CD4-positive, alpha-beta memory T cell (primary cell): ENCODE measurements at regions not wholly inside any gene's neighbourhood (a gene's known extent, or its start where the extent isn't known, plus 50 kb on each side); places are given as distances from the start of the nearest gene placed in this dataset.

Experiments
- CTCF ChIA-PET: fragments of 350-600 bp; sonication (Branson Sonifier 250); formaldehyde crosslinking; loops from one replicate; lab custom pipeline; 2021; ENCODE audit warnings: inconsistent platforms; ENCODE audit not compliant: partially characterized antibody; lab: Charles Lee
- POLR2A ChIA-PET: fragments of 350-600 bp; sonication (Branson Sonifier 250); formaldehyde crosslinking; loops from one replicate; lab custom pipeline; 2021; ENCODE audit not compliant: partially characterized antibody; lab: Charles Lee
- DNase-seq, 5 donors: peaks; one replicate each; pipeline versions ENCODE4 v3.0.0 to v3.0.0-alpha.2; 2020 to 2022; ENCODE audit warnings: mixed read lengths in 1 of 5
- H3K27ac ChIP-seq: one replicate; pipeline ENCODE4 v1.7.0; 2013; ENCODE audit warnings: low read depth, low read length
- H3K27me3 ChIP-seq: 2 replicates; pipeline ENCODE4 v1.7.0; 2013; ENCODE audit warnings: mild to moderate bottlenecking, low read length, moderate library complexity; ENCODE audit not compliant: insufficient read depth
- H3K36me3 ChIP-seq: 2 replicates; pipeline ENCODE4 v1.7.0; 2013; ENCODE audit warnings: mild to moderate bottlenecking, low read length, moderate library complexity; ENCODE audit not compliant: insufficient read depth
- H3K4me1 ChIP-seq: 2 replicates; pipeline ENCODE4 v1.7.0; 2013; ENCODE audit warnings: mild to moderate bottlenecking, low read length, moderate library complexity; ENCODE audit not compliant: insufficient read depth
- H3K4me3 ChIP-seq, 2 donors: one replicate each; pipeline ENCODE4 v1.7.0; 2013; ENCODE audit warnings: low read length in 2 of 2, mild to moderate bottlenecking in 1 of 2
- H3K9me3 ChIP-seq, 2 donors: one replicate each; pipeline ENCODE4 v1.7.0; 2013; ENCODE audit warnings: low read length in 2 of 2, control low read depth in 1 of 2; ENCODE audit not compliant: control insufficient read depth in 1 of 2
- H3K27ac Mint-ChIP-seq, 7 donors: one replicate each; pipeline ENCODE4 v1.8.0; 2020 to 2021; ENCODE audit warnings: mixed read lengths in 7 of 7, mild to moderate bottlenecking in 6 of 7, inconsistent platforms in 3 of 7, moderate library complexity in 3 of 7
- H3K27me3 Mint-ChIP-seq, 2 donors: one replicate each; pipeline ENCODE4 v1.8.0; 2020 to 2021; ENCODE audit warnings: mixed read lengths in 2 of 2
- H3K36me3 Mint-ChIP-seq, 2 donors: one replicate each; pipeline ENCODE4 v1.8.0; 2020 to 2021; ENCODE audit warnings: mixed read lengths in 2 of 2, inconsistent platforms in 1 of 2, mild to moderate bottlenecking in 1 of 2
- H3K4me1 Mint-ChIP-seq, 4 donors: one replicate each; pipeline ENCODE4 v1.8.0; 2020 to 2021; ENCODE audit warnings: mixed read lengths in 4 of 4, mild to moderate bottlenecking in 1 of 4
- H3K4me3 Mint-ChIP-seq, 8 donors: one replicate each; pipeline ENCODE4 v1.8.0; 2020 to 2021; ENCODE audit warnings: mixed read lengths in 8 of 8, mild to moderate bottlenecking in 7 of 8, moderate library complexity in 6 of 8, inconsistent platforms in 3 of 8
- H3K9me3 Mint-ChIP-seq, 8 donors: one replicate each; pipeline ENCODE4 v1.8.0; 2020 to 2021; ENCODE audit warnings: mixed read lengths in 8 of 8, mild to moderate bottlenecking in 5 of 8, inconsistent platforms in 3 of 8, moderate library complexity in 1 of 8
- intact Hi-C: fragments of 100-400 bp; cut with micrococcal nuclease; formaldehyde crosslinking; loops from one replicate; pipeline ENCODE4 v1.15.1; 2023

GRCh38 chr6:26216886-26217713 is 129.9 kb downstream of the HFE start:
- Mint-ChIP-seq H3K36me3 (no peaks in the 10 kb centered on the region), H3K4me3 (no peak overlapping the region), H3K9me3 (no peaks in the 10 kb centered on the region), H3K27ac (no peak overlapping the region), H3K4me1 (peaks cover 0 to 5% (median 1%) of the 10 kb centered on the region in 4 donors), H3K27me3 (no peaks in the 10 kb centered on the region)
- Histone ChIP-seq H3K36me3 (no peaks in the 10 kb centered on the region), H3K4me1 (peaks cover 26% of the 10 kb centered on the region), H3K9me3 (no peaks in the 10 kb centered on the region), H3K27ac (peak overlapping the region; percentile 82), H3K27me3 (no peaks in the 10 kb centered on the region), H3K4me3 (peak overlapping the region; percentile 75 to 85)
- intact Hi-C loops, result loop anchor here (1.0 to 5.0 kb wide), 13 partner anchors 7 to 185 kb away; a partner anchor contains a TSS
- DNase-seq, result peak in 1 of 5 donors; percentile 89
- POLR2A ChIA-PET, result interaction anchor here (0.7 to 20.0 kb wide), 74 partner anchors 9 to 1676 kb away, joined by 3 to 1953 read pairs (median 9); partner anchors contain the start of genes BTN3A1, HFE and HMGN4
- CTCF ChIA-PET, result interaction anchor here (0.7 to 3.7 kb wide), 35 partner anchors 8 to 1676 kb away, joined by 3 to 63 read pairs (median 4); a partner anchor contains a TSS

DNA sequence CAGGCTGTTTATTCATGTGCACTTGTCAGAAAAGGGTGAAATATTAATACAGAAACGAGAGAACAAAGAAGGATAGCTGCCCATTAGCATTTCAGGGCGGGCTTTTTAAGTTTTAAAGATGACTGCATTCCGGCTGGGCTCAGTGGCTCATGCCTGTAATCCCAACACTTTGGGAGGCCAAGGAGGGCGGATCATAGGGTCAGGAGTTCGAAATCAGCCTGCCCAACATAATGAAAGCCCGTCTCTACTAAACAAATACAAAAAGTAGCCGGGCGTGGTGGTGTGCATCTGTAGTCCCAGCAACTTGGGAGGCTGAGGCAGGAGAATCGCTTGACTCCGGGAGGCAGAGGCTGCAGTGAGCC is 130.5 kb downstream of the HFE start:
- no peaks in the 10 kb centered on the region for H3K9me3 ChIP-seq
- no peak overlapping the region for H3K27ac Mint-ChIP-seq
- POLR2A ChIA-PET, result interaction anchor here (1.3 to 20.0 kb wide), 28 partner anchors 8 to 1676 kb away, joined by 4 to 1953 read pairs (median 29); partner anchors contain the start of genes HFE and HMGN4
- no peak for DNase-seq
- no peaks in the 10 kb centered on the region for H3K9me3 Mint-ChIP-seq
- H3K4me1 ChIP-seq, result peaks cover 30% of the 10 kb centered on the region
- no peak overlapping the region for H3K4me3 Mint-ChIP-seq
- H3K27ac ChIP-seq, result peak overlapping the region; percentile 82
- H3K4me1 Mint-ChIP-seq, result peaks cover 0 to 5% (median 2%) of the 10 kb centered on the region in 4 donors
- no peaks in the 10 kb centered on the region for H3K27me3 Mint-ChIP-seq
- intact Hi-C loops, result loop anchor here (2.0 to 5.0 kb wide), 2 partner anchors 29 to 185 kb away; a partner anchor contains a TSS
- H3K36me3 ChIP-seq, result no peaks in the 10 kb centered on the region
- no peaks in the 10 kb centered on the region for H3K27me3 ChIP-seq
- peak overlapping the region; percentile 75 to 85 for H3K4me3 ChIP-seq
- CTCF ChIA-PET, result interaction anchor here (1.1 to 3.7 kb wide), 12 partner anchors 10 to 929 kb away, joined by 3 to 63 read pairs (median 12); a partner anchor contains a TSS
- H3K36me3 Mint-ChIP-seq, result no peaks in the 10 kb centered on the region

- intact Hi-C loops, result loop anchor here (5.0 kb wide), 1 partner anchor 187 kb away; a partner anchor contains a TSS
- H3K27ac Mint-ChIP-seq, result peak overlapping the region in 1 of 7 donors; percentile 65
- H3K27ac ChIP-seq, result no peak overlapping the region
These were observed 131.6 kb downstream of the HFE start for GRCh38 chr6:26218824-26219223.

DNA sequence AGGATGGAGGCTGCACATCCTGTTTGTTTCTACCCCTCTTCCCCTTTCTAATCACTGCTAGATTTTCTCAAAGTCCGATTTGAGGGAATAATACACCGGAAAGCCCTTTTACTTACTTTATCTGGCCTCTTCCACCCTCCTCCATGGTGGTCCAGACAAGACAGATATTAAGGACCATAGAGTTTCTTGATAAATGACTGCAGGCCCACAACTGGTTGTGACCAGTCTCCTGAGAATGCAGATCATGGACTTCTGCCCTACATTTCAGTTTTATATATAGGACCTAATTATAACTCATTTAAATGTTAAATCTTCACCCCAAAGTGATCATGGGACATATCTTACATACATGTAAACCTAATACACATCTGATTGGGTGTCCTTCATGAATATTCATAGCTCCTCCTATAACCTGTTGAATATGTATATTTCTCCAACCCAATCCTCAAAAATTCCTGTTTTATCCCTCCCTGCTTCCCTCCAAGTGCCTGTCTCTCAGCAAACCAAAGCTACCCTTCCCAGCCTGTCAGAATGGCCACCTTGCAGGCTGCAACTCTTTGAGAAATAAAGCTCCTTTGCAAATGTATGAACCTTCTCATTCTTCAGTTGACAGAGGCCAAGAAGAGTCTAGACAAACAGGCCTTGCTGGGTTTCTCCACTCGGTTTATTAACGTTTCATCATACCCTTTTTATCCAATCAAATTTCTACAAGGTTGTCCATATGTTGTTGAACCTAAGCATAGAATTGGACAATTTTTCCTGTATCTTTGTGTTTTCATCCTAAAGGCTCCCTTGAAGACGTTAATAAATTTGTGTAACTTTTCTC is 133.1 kb downstream of the HFE start:
- Mint-ChIP-seq H3K4me1 (peaks cover 0 to 6% (median 2%) of the 10 kb centered on the region in 4 donors), H3K27ac (peak overlapping the region in 3 of 7 donors; percentile 22 to 68 (median 27)), H3K4me3 (peak overlapping the region in 1 of 8 donors; percentile 40), H3K36me3 (no peaks in the 10 kb centered on the region), H3K9me3 (peaks cover 0 to 2% (median 0%) of the 10 kb centered on the region in 8 donors), H3K27me3 (no peaks in the 10 kb centered on the region)
- peaks cover 45% of the 10 kb centered on the region for H3K4me1 ChIP-seq
- no peak overlapping the region for H3K4me3 ChIP-seq
- DNase-seq, result no peak
- no peaks in the 10 kb centered on the region for H3K9me3 ChIP-seq
- CTCF ChIA-PET, result interaction anchor here (0.6 to 1.3 kb wide), 4 partner anchors 13 to 194 kb away, joined by 3 read pairs; no protein-coding TSS in a partner anchor
- no peaks in the 10 kb centered on the region for H3K27me3 ChIP-seq
- intact Hi-C loops, result no loop called here
- POLR2A ChIA-PET, result interaction anchor here (1.1 to 20.0 kb wide), 8 partner anchors 15 to 1652 kb away, joined by 3 to 1953 read pairs (median 9); a partner anchor contains a TSS
- no peak overlapping the region for H3K27ac ChIP-seq
- H3K36me3 ChIP-seq, result no peaks in the 10 kb centered on the region

More at GRCh38 chr6:26218824-26219223, 131.6 kb downstream of the HFE start:
- Mint-ChIP-seq H3K9me3 (peaks cover 0 to 2% (median 0%) of the 10 kb centered on the region in 8 donors), H3K4me1 (peaks cover 0 to 6% (median 2%) of the 10 kb centered on the region in 4 donors), H3K36me3 (no peaks in the 10 kb centered on the region), H3K27me3 (no peaks in the 10 kb centered on the region), H3K4me3 (peak overlapping the region in 2 of 8 donors; percentile 9 to 12)
- H3K9me3 ChIP-seq, result no peaks in the 10 kb centered on the region
- ChIA-PET CTCF (interaction anchor here (0.7 to 1.0 kb wide), 4 partner anchors 15 to 42 kb away, joined by 3 to 5 read pairs (median 3); a partner anchor contains a TSS), POLR2A (interaction anchor here (0.7 to 20.0 kb wide), 6 partner anchors 16 to 93 kb away, joined by 4 to 1953 read pairs (median 222); a partner anchor contains a TSS)
- no peaks in the 10 kb centered on the region for H3K36me3 ChIP-seq
- no peak overlapping the region for H3K4me3 ChIP-seq
- H3K27me3 ChIP-seq, result no peaks in the 10 kb centered on the region
- H3K4me1 ChIP-seq, result peaks cover 40% of the 10 kb centered on the region
- no peak for DNase-seq

- H3K36me3 Mint-ChIP-seq, result no peaks in the 10 kb centered on the region
- H3K4me3 Mint-ChIP-seq, result no peak overlapping the region
- no peak for DNase-seq
- no peak overlapping the region for H3K4me3 ChIP-seq
- POLR2A ChIA-PET, result interaction anchor here (1.3 to 20.0 kb wide), 7 partner anchors 14 to 1652 kb away, joined by 3 to 1953 read pairs (median 13); a partner anchor contains a TSS
- H3K27me3 ChIP-seq, result no peaks in the 10 kb centered on the region
- peaks cover 0 to 6% (median 2%) of the 10 kb centered on the region in 4 donors for H3K4me1 Mint-ChIP-seq
- peaks cover 37% of the 10 kb centered on the region for H3K4me1 ChIP-seq
- H3K9me3 Mint-ChIP-seq, result peaks cover 0 to 2% (median 0%) of the 10 kb centered on the region in 8 donors
- H3K36me3 ChIP-seq, result no peaks in the 10 kb centered on the region
- no peaks in the 10 kb centered on the region for H3K9me3 ChIP-seq
- H3K27ac Mint-ChIP-seq, result no peak overlapping the region
- H3K27ac ChIP-seq, result no peak overlapping the region
- CTCF ChIA-PET, result interaction anchor here (1.0 to 1.3 kb wide), 3 partner anchors 12 to 195 kb away, joined by 3 read pairs; no protein-coding TSS in a partner anchor
- intact Hi-C loops, result no loop called here
- H3K27me3 Mint-ChIP-seq, result no peaks in the 10 kb centered on the region
These were observed 134.0 kb downstream of the HFE start for GRCh38 chr6:26221186-26221585.

- POLR2A ChIA-PET, result interaction anchor here (0.8 to 20.0 kb wide), 19 partner anchors 13 to 1585 kb away, joined by 3 to 1953 read pairs (median 14); a partner anchor contains a TSS
- DNase-seq, result peak in 1 of 5 donors; percentile 6
- H3K4me3 Mint-ChIP-seq, result peak overlapping the region in 1 of 8 donors; percentile 72
These were observed 135.3 kb downstream of the HFE start for GRCh38 chr6:26222571-26222970.

More at GRCh38 chr6:26222571-26222970, 135.3 kb downstream of the HFE start:
- Mint-ChIP-seq H3K9me3 (peaks cover 0 to 2% (median 0%) of the 10 kb centered on the region in 8 donors), H3K27me3 (no peaks in the 10 kb centered on the region), H3K27ac (no peak overlapping the region), H3K4me1 (peaks cover 6 to 8% (median 7%) of the 10 kb centered on the region in 4 donors), H3K36me3 (peaks cover 0 to 2% of the 10 kb centered on the region in 2 donors)
- peak overlapping the region; percentile 69 for H3K27ac ChIP-seq
- intact Hi-C loops, result no loop called here
- H3K36me3 ChIP-seq, result no peaks in the 10 kb centered on the region
- H3K27me3 ChIP-seq, result no peaks in the 10 kb centered on the region
- peaks cover 28% of the 10 kb centered on the region for H3K4me1 ChIP-seq
- CTCF ChIA-PET, result interaction anchor here (0.6 to 2.4 kb wide), 6 partner anchors 7 to 48 kb away, joined by 3 to 18 read pairs (median 4); a partner anchor contains a TSS
- no peaks in the 10 kb centered on the region for H3K9me3 ChIP-seq
- H3K4me3 ChIP-seq, result no peak overlapping the region
